ENCODE measurements at regions not wholly inside any gene's neighbourhood (a gene's known extent, or its start where the extent isn't known, plus 50 kb on each side); places are given as distances from the start of the nearest gene placed in this dataset.

- H3K27ac Mint-ChIP-seq = no peak overlapping the region
- H3K4me3 Mint-ChIP-seq = no peak overlapping the region
- H3K9me3 Mint-ChIP-seq = no peaks in the 10 kb centered on the region
- no peaks in the 10 kb centered on the region for H3K27me3 Mint-ChIP-seq
- H3K4me1 Mint-ChIP-seq = peaks cover 8% of the 10 kb centered on the region
- H3K36me3 Mint-ChIP-seq = no peaks in the 10 kb centered on the region
- ATAC-seq = no peak
Measured at GRCh38 chr3:188955919-188956318, 215.9 kb upstream of the TPRG1 start.

GRCh38 chr3:188956839-188957489, 214.8 kb upstream of the TPRG1 start:
- Mint-ChIP-seq H3K9me3 (no peaks in the 10 kb centered on the region), H3K36me3 (no peaks in the 10 kb centered on the region), H3K4me3 (no peak overlapping the region), H3K4me1 (no peaks in the 10 kb centered on the region), H3K27me3 (no peaks in the 10 kb centered on the region), H3K27ac (no peak overlapping the region)
- ATAC-seq = no peak

GRCh38 chr3:188959013-188959412, 212.8 kb upstream of the TPRG1 start:
- Mint-ChIP-seq H3K4me3 (no peak overlapping the region), H3K27me3 (no peaks in the 10 kb centered on the region), H3K36me3 (no peaks in the 10 kb centered on the region), H3K4me1 (no peaks in the 10 kb centered on the region), H3K9me3 (no peaks in the 10 kb centered on the region), H3K27ac (no peak overlapping the region)
- ATAC-seq = no peak

GRCh38 chr3:188962253-188963247, 209.2 kb upstream of the TPRG1 start:
- no peak overlapping the region for H3K27ac Mint-ChIP-seq
- H3K4me1 Mint-ChIP-seq = no peaks in the 10 kb centered on the region
- H3K36me3 Mint-ChIP-seq = no peaks in the 10 kb centered on the region
- no peak overlapping the region for H3K4me3 Mint-ChIP-seq
- ATAC-seq = no peak
- peaks cover 11% of the 10 kb centered on the region for H3K27me3 Mint-ChIP-seq
- peaks cover 2% of the 10 kb centered on the region for H3K9me3 Mint-ChIP-seq

- H3K4me1 Mint-ChIP-seq = no peaks in the 10 kb centered on the region
- H3K36me3 Mint-ChIP-seq = no peaks in the 10 kb centered on the region
- H3K4me3 Mint-ChIP-seq = no peak overlapping the region
Measured at GRCh38 chr3:188964957-188965356, 206.8 kb upstream of the TPRG1 start.

GRCh38 chr3:188972310-188972709, 199.5 kb upstream of the TPRG1 start:
- ATAC-seq = no peak

More at GRCh38 chr3:188964957-188965356, 206.8 kb upstream of the TPRG1 start:
- no peak for ATAC-seq
- Mint-ChIP-seq H3K27ac (no peak overlapping the region), H3K9me3 (peaks cover 2% of the 10 kb centered on the region), H3K27me3 (peaks cover 11% of the 10 kb centered on the region)

GRCh38 chr3:188974856-188975599, 196.7 kb upstream of the TPRG1 start:
- no peaks in the 10 kb centered on the region for H3K9me3 Mint-ChIP-seq
- no peak overlapping the region for H3K27ac Mint-ChIP-seq

More at GRCh38 chr3:188972310-188972709, 199.5 kb upstream of the TPRG1 start:
- Mint-ChIP-seq H3K9me3 (no peaks in the 10 kb centered on the region), H3K4me1 (peaks cover 8% of the 10 kb centered on the region), H3K27ac (no peak overlapping the region), H3K4me3 (no peak overlapping the region), H3K36me3 (no peaks in the 10 kb centered on the region), H3K27me3 (no peaks in the 10 kb centered on the region)

GRCh38 chr3:188975600-188976314, 196.0 kb upstream of the TPRG1 start:
- Mint-ChIP-seq H3K4me3 (no peak overlapping the region), H3K36me3 (no peaks in the 10 kb centered on the region), H3K27ac (no peak overlapping the region)

More at GRCh38 chr3:188974856-188975599, 196.7 kb upstream of the TPRG1 start:
- H3K27me3 Mint-ChIP-seq = no peaks in the 10 kb centered on the region
- ATAC-seq = no peak
- H3K4me1 Mint-ChIP-seq = peaks cover 8% of the 10 kb centered on the region
- H3K4me3 Mint-ChIP-seq = no peak overlapping the region
- no peaks in the 10 kb centered on the region for H3K36me3 Mint-ChIP-seq

GRCh38 chr3:188976407-188976806, 195.4 kb upstream of the TPRG1 start:
- no peak overlapping the region for H3K27ac Mint-ChIP-seq
- H3K9me3 Mint-ChIP-seq = no peaks in the 10 kb centered on the region
- no peaks in the 10 kb centered on the region for H3K27me3 Mint-ChIP-seq
- H3K4me3 Mint-ChIP-seq = no peak overlapping the region
- ATAC-seq = no peak
- peaks cover 8% of the 10 kb centered on the region for H3K4me1 Mint-ChIP-seq
- no peaks in the 10 kb centered on the region for H3K36me3 Mint-ChIP-seq

More at GRCh38 chr3:188975600-188976314, 196.0 kb upstream of the TPRG1 start:
- peaks cover 8% of the 10 kb centered on the region for H3K4me1 Mint-ChIP-seq
- no peaks in the 10 kb centered on the region for H3K9me3 Mint-ChIP-seq
- no peaks in the 10 kb centered on the region for H3K27me3 Mint-ChIP-seq
- ATAC-seq = no peak

- Mint-ChIP-seq H3K9me3 (no peaks in the 10 kb centered on the region), H3K27me3 (no peaks in the 10 kb centered on the region), H3K27ac (no peak overlapping the region), H3K4me1 (peaks cover 8% of the 10 kb centered on the region), H3K36me3 (no peaks in the 10 kb centered on the region), H3K4me3 (no peak overlapping the region)
- ATAC-seq = no peak
Measured at GRCh38 chr3:188978421-188979171, 193.2 kb upstream of the TPRG1 start.

- Mint-ChIP-seq H3K4me1 (peaks cover 8% of the 10 kb centered on the region), H3K36me3 (no peaks in the 10 kb centered on the region), H3K4me3 (no peak overlapping the region), H3K27me3 (no peaks in the 10 kb centered on the region), H3K27ac (no peak overlapping the region), H3K9me3 (no peaks in the 10 kb centered on the region)
- no peak for ATAC-seq
Measured at GRCh38 chr3:188979248-188979647, 192.5 kb upstream of the TPRG1 start.

- Mint-ChIP-seq H3K4me3 (no peak overlapping the region), H3K36me3 (no peaks in the 10 kb centered on the region), H3K9me3 (no peaks in the 10 kb centered on the region), H3K27me3 (peaks cover 3% of the 10 kb centered on the region), H3K4me1 (peaks cover 8% of the 10 kb centered on the region), H3K27ac (no peak overlapping the region)
- no peak for ATAC-seq
Measured at GRCh38 chr3:188979669-188980310, 192.0 kb upstream of the TPRG1 start.

GRCh38 chr3:188993181-188993580, 178.6 kb upstream of the TPRG1 start:
- no peak overlapping the region for H3K27ac Mint-ChIP-seq
- H3K4me1 Mint-ChIP-seq = no peaks in the 10 kb centered on the region
- ATAC-seq = no peak
- no peak overlapping the region for H3K4me3 Mint-ChIP-seq
- H3K27me3 Mint-ChIP-seq = peaks cover 21% of the 10 kb centered on the region
- H3K36me3 Mint-ChIP-seq = no peaks in the 10 kb centered on the region
- no peaks in the 10 kb centered on the region for H3K9me3 Mint-ChIP-seq

GRCh38 chr3:189001559-189001958, 170.2 kb upstream of the TPRG1 start:
- ATAC-seq = no peak
- Mint-ChIP-seq H3K36me3 (no peaks in the 10 kb centered on the region), H3K27me3 (no peaks in the 10 kb centered on the region), H3K27ac (no peak overlapping the region), H3K9me3 (no peaks in the 10 kb centered on the region), H3K4me1 (no peaks in the 10 kb centered on the region), H3K4me3 (no peak overlapping the region)
